Chondrocyte (in vitro differentiated cells): ENCODE measurements at regions not wholly inside any gene's neighbourhood (a gene's known extent, or its start where the extent isn't known, plus 50 kb on each side); places are given as distances from the start of the nearest gene placed in this dataset.

Source experiments
- DNase-seq: peaks from one replicate; pipeline ENCODE4 v3.0.0; 2021; ENCODE audit warnings: mixed read lengths, low spot score
- H3K27ac Mint-ChIP-seq: one replicate; pipeline ENCODE4 v1.8.0; 2021; ENCODE audit warnings: mild to moderate bottlenecking, moderate library complexity, mixed read lengths; ENCODE audit not compliant: unreplicated experiment
- H3K27me3 Mint-ChIP-seq: 2 replicates; pipeline ENCODE4 v1.8.0; 2021; ENCODE audit warnings: low read depth, mixed read lengths
- H3K36me3 Mint-ChIP-seq: 2 replicates; pipeline ENCODE4 v1.8.0; 2021; ENCODE audit warnings: low read depth, mixed read lengths
- H3K4me1 Mint-ChIP-seq: 2 replicates; pipeline ENCODE4 v1.8.0; 2021; ENCODE audit warnings: low read depth, mild to moderate bottlenecking, mixed read lengths
- H3K4me3 Mint-ChIP-seq: one replicate; pipeline ENCODE4 v1.8.0; 2021; ENCODE audit warnings: mild to moderate bottlenecking, moderate library complexity, mixed read lengths; ENCODE audit not compliant: unreplicated experiment
- H3K9me3 Mint-ChIP-seq: 2 replicates; pipeline ENCODE4 v1.8.0; 2021; ENCODE audit warnings: low read depth, mixed read lengths
- TF ChIP-seq, protein P1 (sequence below): fragments of 200-600 bp; sonication (generic); IDR thresholded peaks from 2 replicates; pipeline ENCODE4 v1.5.0; 2021; ENCODE audit warnings: antibody characterized with exemption, mild to moderate bottlenecking, moderate library complexity

DNA sequence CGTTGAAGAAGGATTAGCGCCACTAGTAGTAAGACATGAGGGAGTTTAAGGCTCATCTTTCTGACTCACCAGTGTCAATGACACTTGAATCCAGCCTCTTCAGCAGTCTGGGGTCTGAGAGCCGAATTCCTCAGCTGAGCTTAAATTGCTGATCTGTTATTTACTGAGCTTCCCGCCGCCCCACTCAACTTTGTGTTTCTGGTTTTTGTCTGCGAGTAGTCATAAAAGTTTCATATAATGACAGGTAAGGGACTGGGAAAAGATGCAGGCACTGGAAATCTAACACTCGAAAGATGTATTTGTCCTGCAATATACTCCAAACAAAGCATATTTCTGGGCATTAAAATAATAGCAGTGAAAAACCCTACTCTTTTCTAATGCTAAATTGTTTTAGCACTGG lies 51.2 kb upstream of the RELN start:
- TF ChIP-seq, protein P1, sequence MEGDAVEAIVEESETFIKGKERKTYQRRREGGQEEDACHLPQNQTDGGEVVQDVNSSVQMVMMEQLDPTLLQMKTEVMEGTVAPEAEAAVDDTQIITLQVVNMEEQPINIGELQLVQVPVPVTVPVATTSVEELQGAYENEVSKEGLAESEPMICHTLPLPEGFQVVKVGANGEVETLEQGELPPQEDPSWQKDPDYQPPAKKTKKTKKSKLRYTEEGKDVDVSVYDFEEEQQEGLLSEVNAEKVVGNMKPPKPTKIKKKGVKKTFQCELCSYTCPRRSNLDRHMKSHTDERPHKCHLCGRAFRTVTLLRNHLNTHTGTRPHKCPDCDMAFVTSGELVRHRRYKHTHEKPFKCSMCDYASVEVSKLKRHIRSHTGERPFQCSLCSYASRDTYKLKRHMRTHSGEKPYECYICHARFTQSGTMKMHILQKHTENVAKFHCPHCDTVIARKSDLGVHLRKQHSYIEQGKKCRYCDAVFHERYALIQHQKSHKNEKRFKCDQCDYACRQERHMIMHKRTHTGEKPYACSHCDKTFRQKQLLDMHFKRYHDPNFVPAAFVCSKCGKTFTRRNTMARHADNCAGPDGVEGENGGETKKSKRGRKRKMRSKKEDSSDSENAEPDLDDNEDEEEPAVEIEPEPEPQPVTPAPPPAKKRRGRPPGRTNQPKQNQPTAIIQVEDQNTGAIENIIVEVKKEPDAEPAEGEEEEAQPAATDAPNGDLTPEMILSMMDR = no peak
- no peak overlapping the region for H3K4me3 Mint-ChIP-seq
- no peak overlapping the region for H3K27ac Mint-ChIP-seq
- peaks cover 13% of the 10 kb centered on the region for H3K27me3 Mint-ChIP-seq
- H3K4me1 Mint-ChIP-seq = no peaks in the 10 kb centered on the region
- no peak for DNase-seq
- no peaks in the 10 kb centered on the region for H3K9me3 Mint-ChIP-seq
- H3K36me3 Mint-ChIP-seq = no peaks in the 10 kb centered on the region

DNA sequence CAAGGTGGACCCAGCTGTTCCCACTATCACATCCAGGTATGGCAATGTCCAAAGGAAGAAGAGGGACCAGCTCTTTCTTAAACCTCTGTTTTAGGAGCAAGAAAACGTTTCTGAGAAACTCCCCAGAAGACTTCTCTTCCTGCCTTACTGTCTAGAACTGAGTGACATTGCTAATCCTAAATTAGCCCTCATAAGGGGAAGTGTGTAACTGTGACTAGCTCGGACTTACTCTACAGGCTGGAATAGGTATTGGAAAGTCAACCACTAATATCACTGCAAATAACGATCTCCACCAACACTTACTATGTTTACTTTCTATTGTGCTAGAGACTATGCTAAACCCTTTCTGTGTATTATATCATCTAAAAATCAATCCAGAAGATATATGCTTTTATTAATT lies 49.9 kb upstream of the RELN start:
- peaks cover 2% of the 10 kb centered on the region for H3K36me3 Mint-ChIP-seq
- no peak overlapping the region for H3K4me3 Mint-ChIP-seq
- H3K27me3 Mint-ChIP-seq = peaks cover 15% of the 10 kb centered on the region
- no peak overlapping the region for H3K27ac Mint-ChIP-seq
- peaks cover 6% of the 10 kb centered on the region for H3K9me3 Mint-ChIP-seq
- TF ChIP-seq, protein P1 = no peak
- no peak for DNase-seq
- H3K4me1 Mint-ChIP-seq = no peaks in the 10 kb centered on the region
